Kasumi-1 (cell line): ENCODE measurements at regions not wholly inside any gene's neighbourhood (a gene's known extent, or its start where the extent isn't known, plus 50 kb on each side); places are given as distances from the start of the nearest gene placed in this dataset.
A peak's percentile ranks its signal among the peaks of the same experiment; 100 is the strongest.
"Not testable (repeated sequence)": the region's sequence is repeated elsewhere in the genome, so short reads cannot be mapped to it uniquely, and the experiment has no call there.

Experiments
- DNase-seq, 2 experiments: peaks; one replicate each; lab custom pipeline; 2025; lab: John Stamatoyannopoulos, UW

- DNase-seq: no peak
Measured at GRCh38 chr12:97801471-97802059, 339.0 kb downstream of the RMST start.

GRCh38 chr12:97805146-97805545 lies 342.5 kb downstream of the RMST start:
- DNase-seq: no peak

- no peak for DNase-seq
Measured at GRCh38 chr12:97813301-97813700, 350.7 kb downstream of the RMST start.

- no peak for DNase-seq
Measured at GRCh38 chr12:97821806-97822205, 359.2 kb downstream of the RMST start.

GRCh38 chr12:97835541-97835940 lies 372.9 kb downstream of the RMST start:
- DNase-seq: no peak

GRCh38 chr12:97837401-97837800 lies 374.8 kb downstream of the RMST start:
- DNase-seq: no peak

- DNase-seq: no peak
Measured at GRCh38 chr12:97848051-97848450, 385.4 kb downstream of the RMST start.

- peak in 1 of 2 experiments; percentile 5 for DNase-seq
Measured at GRCh38 chr12:97854477-97854876, 391.9 kb downstream of the RMST start.

GRCh38 chr12:97862072-97862471 lies 399.5 kb downstream of the RMST start:
- DNase-seq: no peak

- no peak for DNase-seq
Measured at GRCh38 chr12:97875064-97875463, 412.5 kb downstream of the RMST start.

GRCh38 chr12:97876780-97877179 lies 414.2 kb downstream of the RMST start:
- DNase-seq: no peak

- DNase-seq: no peak
Measured at GRCh38 chr12:97877404-97877803, 414.8 kb downstream of the RMST start.

- no peak for DNase-seq
Measured at GRCh38 chr12:97886511-97887176, 424.0 kb downstream of the RMST start.

- not testable (repeated sequence) for DNase-seq
Measured at GRCh38 chr12:97897881-97898280, 435.3 kb downstream of the RMST start.

- DNase-seq: no peak
Measured at GRCh38 chr12:97899529-97899928, 436.9 kb downstream of the RMST start.

GRCh38 chr12:97899956-97900355 lies 437.4 kb downstream of the RMST start:
- DNase-seq: no peak

GRCh38 chr12:97903356-97903755 lies 440.8 kb downstream of the RMST start:
- no peak for DNase-seq

GRCh38 chr12:97907504-97907903 lies 444.9 kb downstream of the RMST start:
- DNase-seq: no peak

- no peak for DNase-seq
Measured at GRCh38 chr12:97910559-97910958, 448.0 kb downstream of the RMST start.

GRCh38 chr12:97912943-97913342 lies 450.3 kb downstream of the RMST start:
- no peak for DNase-seq

- DNase-seq: no peak
Measured at GRCh38 chr12:97921979-97922722, 459.5 kb downstream of the RMST start.

- DNase-seq: no peak
Measured at GRCh38 chr12:97923546-97923945, 460.9 kb downstream of the RMST start.

GRCh38 chr12:97924122-97924521 lies 461.5 kb downstream of the RMST start:
- DNase-seq: no peak
